Panc1 (cell line): ENCODE measurements at regions not wholly inside any gene's neighbourhood (a gene's known extent, or its start where the extent isn't known, plus 50 kb on each side); places are given as distances from the start of the nearest gene placed in this dataset.

ENCODE experiments used
- ATAC-seq: fragments of 200-7000 bp; cut with Tn5 transposase; 2 replicates; pipeline ENCODE4 v1.9.1; 2020; ENCODE audit warnings: mild to moderate bottlenecking, moderate library complexity
- BruUV-seq: library from RNA; stranded (reverse); fragments of 400-500 nt; replicated peaks from 2 replicates; lab custom pipeline; 2021; lab: Mats Ljungman, UMichigan
- CTCF ChIA-PET: fragments of 300-600 bp; sonication (Branson Sonifier 250); formaldehyde crosslinking; loops from one replicate; lab custom pipeline; 2022; ENCODE audit warnings: antibody characterized with exemption; lab: Charles Lee
- POLR2A ChIA-PET: fragments of 300-600 bp; sonication (Branson Sonifier 250); formaldehyde crosslinking; loops from one replicate; lab custom pipeline; 2022; ENCODE audit warnings: antibody characterized with exemption; lab: Charles Lee
- DNase-seq: peaks from one replicate; pipeline ENCODE4 v3.0.0-alpha.2; 2010; ENCODE audit warnings: low read depth, low spot score
- H3K27ac ChIP-seq: 2 replicates; pipeline ENCODE4 v1.5.1; 2011; ENCODE audit warnings: mild to moderate bottlenecking, low read length, inconsistent platforms
- H3K27me3 ChIP-seq: fragments of 200-500 bp; sonication (Bioruptor generic); 2 replicates; pipeline ENCODE4 v1.6.0; 2014; ENCODE audit warnings: low read length, inconsistent platforms; ENCODE audit not compliant: control insufficient read depth, insufficient read depth
- H3K36me3 ChIP-seq: fragments of 200-500 bp; sonication (Bioruptor generic); 2 replicates; pipeline ENCODE4 v1.5.1; 2014; ENCODE audit warnings: inconsistent platforms, mild to moderate bottlenecking, low read length, moderate library complexity; ENCODE audit not compliant: control insufficient read depth, insufficient read depth
- H3K4me1 ChIP-seq: 2 replicates; pipeline ENCODE4 v1.5.1; 2011; ENCODE audit warnings: inconsistent platforms, mild to moderate bottlenecking, low read length, moderate library complexity; ENCODE audit not compliant: control insufficient read depth, insufficient read depth
- H3K4me3 ChIP-seq, 2 experiments: 2 replicates each; pipeline ENCODE4 v1.5.1; 2011 to 2012; ENCODE audit warnings: low read depth in 2 of 2, low read length in 2 of 2, mild to moderate bottlenecking in 2 of 2, inconsistent platforms in 1 of 2, moderate library complexity in 1 of 2
- H3K9me3 ChIP-seq: fragments of 200-500 bp; sonication (Bioruptor generic); 2 replicates; pipeline ENCODE4 v1.5.1; 2014; ENCODE audit warnings: low read depth, mild to moderate bottlenecking, inconsistent platforms, low read length, moderate library complexity; ENCODE audit not compliant: control insufficient read depth, insufficient read depth
- POLR2AphosphoS5 ChIP-seq: IDR thresholded peaks from 2 replicates; pipeline ENCODE4 v1.6.1; 2012; ENCODE audit warnings: mild to moderate bottlenecking, low read depth, low read length, moderate library complexity
- SIN3A ChIP-seq: IDR thresholded peaks from 2 replicates; pipeline ENCODE4 v1.6.1; 2012; ENCODE audit warnings: low read depth, mild to moderate bottlenecking, low read length, moderate library complexity, borderline replicate concordance; ENCODE audit not compliant: insufficient read depth
- TCF7L2 ChIP-seq: IDR thresholded peaks from 2 replicates; pipeline ENCODE4 v1.6.1; 2011; ENCODE audit warnings: mild to moderate bottlenecking, low read depth, low read length, inconsistent platforms
- in situ Hi-C: cut with HindIII; loops from 2 replicates; pipeline ENCODE4 v1.10.0; 2016; ENCODE audit warnings: low sequenced_read_pairs, low pct_unique_long_range_greater_than_20kb
- intact Hi-C: fragments of 100-400 bp; cut with micrococcal nuclease; formaldehyde crosslinking; loops from one replicate; pipeline ENCODE4 v1.10.0; 2022; ENCODE audit not compliant: unreplicated experiment
- TF ChIP-seq, protein P1 (sequence below), 2 experiments: IDR thresholded peaks; 2 replicates each; pipeline ENCODE4 v1.6.1; 2011 to 2012; ENCODE audit warnings: low read depth in 2 of 2, control low read depth in 1 of 2, low read length in 1 of 2, mild to moderate bottlenecking in 1 of 2, moderate library complexity in 1 of 2; ENCODE audit not compliant: insufficient read depth in 1 of 2
- TF ChIP-seq, protein P2 (sequence below): fragments of 450-650 bp; IDR thresholded peaks from 2 replicates; pipeline ENCODE4 v1.5.1; 2017; ENCODE audit warnings: mild to moderate bottlenecking

DNA sequence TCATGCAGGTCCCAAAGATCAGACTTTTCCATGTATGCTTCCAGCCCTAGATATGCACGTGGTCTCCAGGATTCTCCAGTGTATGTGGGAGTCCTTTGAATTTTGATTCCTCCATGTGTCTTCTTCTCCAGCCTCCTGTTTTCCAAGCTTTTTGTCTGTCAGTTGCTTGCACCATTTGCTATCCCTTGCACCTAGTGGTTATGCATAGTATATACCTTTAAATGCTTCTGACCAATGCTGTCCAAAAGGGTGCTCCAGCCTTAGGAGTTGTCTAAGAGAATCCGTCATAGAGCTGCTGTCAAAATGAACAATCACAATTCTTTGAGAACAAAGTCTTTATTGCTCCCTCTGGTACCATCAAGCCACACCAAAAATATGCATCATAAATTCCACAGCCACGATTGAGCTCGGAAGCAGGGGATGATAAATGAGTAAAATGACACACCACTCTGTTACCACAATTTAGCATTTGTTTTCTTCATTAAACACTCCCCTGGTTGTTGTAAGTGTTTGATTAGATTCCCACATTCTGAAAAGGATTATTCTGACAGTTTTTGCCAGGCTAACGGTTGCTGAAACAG is 706.2 kb upstream of the GJE1 start:
- in situ Hi-C loops = no loop called here
- Histone ChIP-seq H3K27ac (no peak overlapping the region), H3K4me1 (no peaks in the 10 kb centered on the region; the same call in 1 of the 2 replicates), H3K27me3 (no peaks in the 10 kb centered on the region), H3K9me3 (peaks cover 14% of the 10 kb centered on the region; the same call in 1 of the 2 replicates), H3K36me3 (no peaks in the 10 kb centered on the region), H3K4me3 (no peak overlapping the region)
- ChIA-PET POLR2A (no interaction called here), CTCF (no interaction called here)
- no TSS peak for BruUV-seq
- TF ChIP-seq, protein P1, sequence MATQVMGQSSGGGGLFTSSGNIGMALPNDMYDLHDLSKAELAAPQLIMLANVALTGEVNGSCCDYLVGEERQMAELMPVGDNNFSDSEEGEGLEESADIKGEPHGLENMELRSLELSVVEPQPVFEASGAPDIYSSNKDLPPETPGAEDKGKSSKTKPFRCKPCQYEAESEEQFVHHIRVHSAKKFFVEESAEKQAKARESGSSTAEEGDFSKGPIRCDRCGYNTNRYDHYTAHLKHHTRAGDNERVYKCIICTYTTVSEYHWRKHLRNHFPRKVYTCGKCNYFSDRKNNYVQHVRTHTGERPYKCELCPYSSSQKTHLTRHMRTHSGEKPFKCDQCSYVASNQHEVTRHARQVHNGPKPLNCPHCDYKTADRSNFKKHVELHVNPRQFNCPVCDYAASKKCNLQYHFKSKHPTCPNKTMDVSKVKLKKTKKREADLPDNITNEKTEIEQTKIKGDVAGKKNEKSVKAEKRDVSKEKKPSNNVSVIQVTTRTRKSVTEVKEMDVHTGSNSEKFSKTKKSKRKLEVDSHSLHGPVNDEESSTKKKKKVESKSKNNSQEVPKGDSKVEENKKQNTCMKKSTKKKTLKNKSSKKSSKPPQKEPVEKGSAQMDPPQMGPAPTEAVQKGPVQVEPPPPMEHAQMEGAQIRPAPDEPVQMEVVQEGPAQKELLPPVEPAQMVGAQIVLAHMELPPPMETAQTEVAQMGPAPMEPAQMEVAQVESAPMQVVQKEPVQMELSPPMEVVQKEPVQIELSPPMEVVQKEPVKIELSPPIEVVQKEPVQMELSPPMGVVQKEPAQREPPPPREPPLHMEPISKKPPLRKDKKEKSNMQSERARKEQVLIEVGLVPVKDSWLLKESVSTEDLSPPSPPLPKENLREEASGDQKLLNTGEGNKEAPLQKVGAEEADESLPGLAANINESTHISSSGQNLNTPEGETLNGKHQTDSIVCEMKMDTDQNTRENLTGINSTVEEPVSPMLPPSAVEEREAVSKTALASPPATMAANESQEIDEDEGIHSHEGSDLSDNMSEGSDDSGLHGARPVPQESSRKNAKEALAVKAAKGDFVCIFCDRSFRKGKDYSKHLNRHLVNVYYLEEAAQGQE (IDR thresholded peaks at IDR 0.05; ENCODE audit: insufficient read depth in 1 of 2, low read depth in 2 of 2, low read length in 1 of 2) = no peak
- TF ChIP-seq, protein P2, sequence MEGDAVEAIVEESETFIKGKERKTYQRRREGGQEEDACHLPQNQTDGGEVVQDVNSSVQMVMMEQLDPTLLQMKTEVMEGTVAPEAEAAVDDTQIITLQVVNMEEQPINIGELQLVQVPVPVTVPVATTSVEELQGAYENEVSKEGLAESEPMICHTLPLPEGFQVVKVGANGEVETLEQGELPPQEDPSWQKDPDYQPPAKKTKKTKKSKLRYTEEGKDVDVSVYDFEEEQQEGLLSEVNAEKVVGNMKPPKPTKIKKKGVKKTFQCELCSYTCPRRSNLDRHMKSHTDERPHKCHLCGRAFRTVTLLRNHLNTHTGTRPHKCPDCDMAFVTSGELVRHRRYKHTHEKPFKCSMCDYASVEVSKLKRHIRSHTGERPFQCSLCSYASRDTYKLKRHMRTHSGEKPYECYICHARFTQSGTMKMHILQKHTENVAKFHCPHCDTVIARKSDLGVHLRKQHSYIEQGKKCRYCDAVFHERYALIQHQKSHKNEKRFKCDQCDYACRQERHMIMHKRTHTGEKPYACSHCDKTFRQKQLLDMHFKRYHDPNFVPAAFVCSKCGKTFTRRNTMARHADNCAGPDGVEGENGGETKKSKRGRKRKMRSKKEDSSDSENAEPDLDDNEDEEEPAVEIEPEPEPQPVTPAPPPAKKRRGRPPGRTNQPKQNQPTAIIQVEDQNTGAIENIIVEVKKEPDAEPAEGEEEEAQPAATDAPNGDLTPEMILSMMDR = no peak
- ATAC-seq (no peak), DNase-seq (no peak)
- intact Hi-C loops = no loop called here

GRCh38 chr6:141421378-141421777 is 711.3 kb upstream of the GJE1 start:
- DNase-seq = peak; percentile 61
- ATAC-seq = peak; percentile 90

More at GRCh38 chr6:141421378-141421777, 711.3 kb upstream of the GJE1 start:
- H3K27me3 ChIP-seq = no peaks in the 10 kb centered on the region
- ChIA-PET POLR2A (no interaction called here), CTCF (no interaction called here)
- BruUV-seq = no TSS peak
- TF ChIP-seq TCF7L2 (no peak), POLR2AphosphoS5 (no peak), SIN3A (no peak)
- TF ChIP-seq, protein P1 (IDR thresholded peaks at IDR 0.05; ENCODE audit: insufficient read depth in 1 of 2, low read depth in 2 of 2, low read length in 1 of 2) = no peak
- TF ChIP-seq, protein P2 = no peak
- intact Hi-C loops = no loop called here
- in situ Hi-C loops = no loop called here
- H3K9me3 ChIP-seq = peaks cover 13% of the 10 kb centered on the region; the same call in 1 of the 2 replicates
- H3K4me3 ChIP-seq = no peak overlapping the region
- no peak overlapping the region for H3K27ac ChIP-seq
- H3K36me3 ChIP-seq = no peaks in the 10 kb centered on the region
- no peaks in the 10 kb centered on the region; the same call in 1 of the 2 replicates for H3K4me1 ChIP-seq
